GM21825 (cell line): ENCODE measurements at regions not wholly inside any gene's neighbourhood (a gene's known extent, or its start where the extent isn't known, plus 50 kb on each side); places are given as distances from the start of the nearest gene placed in this dataset.

ENCODE experiments used
- ATAC-seq: cut with Tn5 transposase; IDR thresholded peaks from one replicate; pipeline ENCODE4 v1.9.1; 2021; ENCODE audit warnings: mild to moderate bottlenecking, moderate library complexity; ENCODE audit not compliant: unreplicated experiment

DNA sequence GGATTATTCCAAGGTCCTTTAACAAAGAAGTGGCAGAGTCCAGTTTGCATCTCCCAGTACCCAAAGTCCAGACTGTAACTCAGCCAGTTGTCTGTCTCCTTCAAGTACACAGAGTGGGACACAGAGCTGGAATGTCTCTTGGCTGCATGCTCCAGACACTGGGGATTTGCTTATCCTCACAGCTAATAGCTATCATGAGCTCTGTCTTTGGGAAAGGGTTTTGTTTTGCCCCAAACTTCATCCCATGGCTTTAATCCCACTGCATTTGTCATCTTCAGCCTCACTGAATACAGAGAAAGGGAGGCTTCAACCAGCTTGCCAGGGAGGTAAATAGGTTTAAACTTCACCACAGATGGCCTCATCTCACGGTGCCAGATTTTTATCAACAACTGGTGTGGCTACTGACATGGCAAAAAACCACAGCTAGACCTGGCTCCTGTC is 412.2 kb upstream of the SLC24A2 start:
- ATAC-seq = no peak

DNA sequence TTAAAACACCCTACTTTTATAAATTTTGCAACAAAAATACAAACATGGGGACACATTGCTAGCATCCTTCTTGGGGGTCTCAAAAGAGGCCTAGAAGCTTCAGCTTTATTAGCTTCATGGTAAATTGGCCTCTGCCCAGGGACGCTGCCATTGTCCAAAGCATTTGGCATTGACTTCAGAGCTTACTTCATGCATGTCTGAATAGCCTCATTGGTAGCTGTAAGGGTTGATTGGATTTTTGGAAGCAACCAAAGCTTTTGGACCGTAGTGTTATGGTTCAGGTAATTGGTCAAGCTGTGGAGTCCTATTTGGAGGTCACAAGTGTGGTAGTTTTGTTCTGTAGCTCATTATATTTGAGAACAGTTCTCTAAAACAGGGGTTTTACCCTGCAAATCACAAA is 411.7 kb upstream of the SLC24A2 start:
- ATAC-seq = no peak

DNA sequence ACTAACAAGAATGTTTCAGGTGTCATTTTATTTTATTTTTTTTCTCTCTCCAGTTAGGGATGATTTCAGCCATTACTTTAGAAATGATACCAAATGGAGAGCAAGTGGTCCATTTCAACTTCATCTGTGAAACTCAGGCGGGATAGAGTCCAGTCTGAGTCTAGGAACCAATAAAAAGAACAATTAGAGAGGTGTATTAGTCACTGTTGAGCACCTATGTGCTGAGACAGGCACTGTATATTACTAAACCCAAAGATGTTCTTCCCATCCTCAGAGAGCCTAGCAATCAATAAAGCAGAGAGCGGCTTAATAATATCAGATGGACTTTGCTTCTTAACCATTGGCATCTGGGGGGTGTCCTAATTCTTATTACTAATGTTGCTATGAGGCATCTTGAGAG is 410.3 kb upstream of the SLC24A2 start:
- no peak for ATAC-seq

DNA sequence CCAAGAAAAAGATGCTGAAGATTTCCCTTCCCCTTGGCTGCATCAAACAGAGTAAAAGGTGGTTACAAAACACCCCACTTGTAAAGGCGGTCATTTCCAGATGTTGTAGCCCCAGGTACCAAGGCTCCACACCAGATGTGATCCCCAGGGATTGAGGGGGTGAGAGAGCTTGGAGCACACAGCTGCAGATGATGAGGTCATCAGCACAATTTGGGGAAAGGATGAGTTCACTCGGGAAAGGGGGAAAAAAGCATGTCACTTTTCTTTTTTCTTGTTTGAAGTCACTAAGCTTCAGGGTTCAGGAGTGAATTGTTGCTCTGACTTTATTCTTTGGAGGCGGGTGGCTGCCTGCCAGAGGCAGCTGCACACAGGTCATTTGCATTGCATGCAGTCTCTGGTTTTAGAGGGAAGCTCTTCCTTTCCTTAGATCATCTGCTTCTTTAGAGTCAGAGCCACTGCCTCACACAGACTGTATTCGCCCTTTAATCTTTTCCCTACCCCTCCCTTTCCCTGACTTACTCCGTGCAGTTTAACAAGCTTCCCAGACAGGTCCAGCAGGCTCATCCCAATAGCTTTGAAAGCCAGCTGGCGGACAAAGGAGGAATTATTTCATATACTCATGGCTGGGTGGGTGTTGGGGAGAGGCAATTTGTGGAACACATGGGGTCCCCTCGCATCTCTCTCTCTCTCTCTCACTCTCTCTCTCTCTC is 409.3 kb upstream of the SLC24A2 start:
- no peak for ATAC-seq

DNA sequence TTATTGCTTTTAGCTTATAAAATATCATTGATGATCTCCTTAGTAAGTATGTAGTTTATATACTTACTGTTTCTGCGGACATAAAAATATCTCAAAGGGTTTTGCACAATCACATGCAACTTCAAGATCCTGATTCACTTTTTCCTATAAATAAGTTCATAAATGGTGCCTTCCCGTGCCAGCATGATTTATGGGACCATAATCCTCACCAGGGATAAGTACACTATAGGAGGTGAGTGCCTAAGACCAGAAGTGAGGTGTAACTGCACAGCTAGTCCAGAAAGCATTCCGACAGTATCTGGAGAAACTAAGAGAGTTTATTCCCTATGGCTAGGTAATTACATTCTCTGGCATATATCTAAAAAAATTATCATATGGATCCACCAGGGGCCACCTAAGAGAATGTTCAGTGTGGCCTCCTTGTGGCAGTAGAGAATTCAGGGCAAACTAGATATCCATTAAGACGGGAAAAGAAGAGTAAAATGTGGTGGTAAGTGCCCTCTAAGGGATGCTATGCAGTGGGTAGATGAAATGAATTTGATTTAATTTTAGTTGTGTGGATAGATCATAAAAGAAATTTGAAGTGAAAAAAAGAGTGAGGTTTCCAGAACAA is 402.5 kb upstream of the SLC24A2 start:
- no peak for ATAC-seq

DNA sequence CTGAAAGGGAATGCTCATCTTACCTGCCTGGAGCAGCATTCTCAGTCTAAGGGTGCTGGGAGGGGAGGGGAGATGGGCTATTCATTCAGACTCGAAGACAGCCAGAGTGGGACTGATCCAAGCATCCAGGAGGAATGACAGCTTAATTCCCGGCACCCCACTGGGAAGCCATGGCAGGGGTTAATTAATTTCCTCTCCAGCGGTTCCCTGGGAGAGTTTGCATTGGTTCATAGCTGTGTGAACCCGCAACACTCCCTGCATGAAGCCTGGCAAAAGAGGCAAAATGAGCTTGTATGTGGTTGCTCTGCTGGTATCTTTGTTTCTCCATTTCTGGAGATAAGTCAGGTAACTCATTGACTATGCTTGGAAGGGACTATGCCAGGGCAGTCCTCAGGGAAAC is 401.0 kb upstream of the SLC24A2 start:
- ATAC-seq = no peak

DNA sequence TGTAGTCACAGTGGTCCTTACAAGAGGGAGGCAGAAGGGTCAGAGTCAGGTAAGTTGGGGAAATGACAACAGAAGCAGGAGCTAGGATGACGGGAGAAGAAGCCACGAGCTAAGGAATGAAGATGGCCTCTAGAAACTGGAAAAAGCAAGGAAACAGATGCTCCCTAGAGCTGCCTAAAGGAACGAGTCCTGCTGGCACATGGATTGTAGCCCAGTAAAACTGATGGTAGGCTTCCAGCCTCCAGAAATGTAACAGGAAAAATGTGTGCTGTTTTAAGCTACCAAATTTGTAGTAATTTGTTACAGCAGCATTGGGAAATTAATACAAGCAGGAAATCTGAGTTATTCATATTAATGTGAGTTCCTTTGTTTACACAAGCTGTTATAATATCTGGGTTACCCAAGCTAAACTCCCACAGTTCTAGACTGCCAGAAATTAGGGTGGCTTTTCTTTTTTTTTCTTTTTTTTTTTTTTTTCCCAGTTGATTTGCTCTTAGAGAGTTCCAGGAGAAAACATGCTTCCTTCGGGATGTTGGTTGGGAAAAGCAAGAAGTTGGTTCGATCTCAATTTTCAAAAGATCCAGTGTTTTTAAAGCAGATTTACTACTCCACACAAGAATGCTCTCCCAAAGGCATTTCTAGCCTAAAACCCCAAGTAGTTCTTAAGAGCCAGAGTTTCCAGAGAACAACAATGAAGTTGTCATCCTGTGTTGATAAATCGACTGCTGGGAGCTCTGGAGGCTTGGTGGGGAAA is 400.0 kb upstream of the SLC24A2 start:
- ATAC-seq = no peak

DNA sequence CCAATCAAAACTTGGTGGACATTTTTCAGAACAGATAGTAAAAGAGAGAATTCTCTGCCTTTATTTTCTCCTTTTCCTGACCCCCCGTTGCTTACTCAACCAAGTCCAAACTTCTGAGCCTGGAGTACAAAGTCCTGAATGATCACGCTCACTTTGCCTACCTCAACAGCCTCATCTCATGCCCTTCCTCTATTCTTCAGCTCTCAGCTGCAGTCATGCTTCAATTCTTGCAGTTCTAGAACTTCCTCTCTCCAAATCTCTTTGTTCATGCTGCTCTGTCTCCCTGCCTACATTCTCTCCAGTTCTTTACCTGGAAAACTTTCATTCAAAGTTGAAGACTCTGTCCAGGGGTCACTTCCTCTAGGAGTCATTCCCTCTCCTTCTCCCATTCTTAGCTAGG is 398.5 kb upstream of the SLC24A2 start:
- ATAC-seq = no peak

DNA sequence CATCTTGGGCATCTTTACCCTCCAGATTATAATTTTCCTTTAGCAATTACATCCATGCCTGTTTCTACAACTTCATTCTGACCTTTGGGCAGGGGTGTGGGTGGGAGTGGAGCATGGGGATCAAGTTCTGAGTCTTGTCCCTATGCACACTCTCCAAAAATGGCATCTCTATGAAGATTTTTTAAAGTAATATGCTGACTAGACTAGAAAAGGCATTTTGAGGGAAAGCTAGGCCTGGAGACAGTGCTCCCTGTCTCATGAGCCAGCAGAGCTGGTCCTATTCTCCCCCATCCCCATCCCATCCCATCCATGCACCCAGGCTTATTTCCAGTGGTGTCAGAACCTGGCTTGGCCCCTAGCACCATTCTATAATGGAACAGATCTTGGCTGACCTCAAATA is 398.0 kb upstream of the SLC24A2 start:
- no peak for ATAC-seq

DNA sequence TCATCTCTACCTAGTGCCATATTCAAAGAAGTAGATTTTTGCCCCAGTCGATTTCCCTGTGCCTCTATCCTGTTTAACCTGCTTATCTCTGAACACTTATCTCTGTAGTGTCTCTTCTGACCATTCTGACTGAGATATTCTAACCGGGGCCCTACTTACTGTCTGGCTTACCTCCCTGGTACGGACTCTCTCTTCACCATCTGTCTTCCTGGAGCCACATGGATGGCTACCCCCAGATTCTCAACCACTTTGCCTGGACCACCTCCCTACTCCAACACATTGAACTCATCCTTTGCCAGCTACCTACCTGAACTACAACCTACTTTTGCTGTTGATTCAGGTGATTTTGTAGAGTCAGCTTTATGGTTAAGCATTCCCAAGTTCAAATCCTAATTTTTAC is 397.4 kb upstream of the SLC24A2 start:
- ATAC-seq = no peak

DNA sequence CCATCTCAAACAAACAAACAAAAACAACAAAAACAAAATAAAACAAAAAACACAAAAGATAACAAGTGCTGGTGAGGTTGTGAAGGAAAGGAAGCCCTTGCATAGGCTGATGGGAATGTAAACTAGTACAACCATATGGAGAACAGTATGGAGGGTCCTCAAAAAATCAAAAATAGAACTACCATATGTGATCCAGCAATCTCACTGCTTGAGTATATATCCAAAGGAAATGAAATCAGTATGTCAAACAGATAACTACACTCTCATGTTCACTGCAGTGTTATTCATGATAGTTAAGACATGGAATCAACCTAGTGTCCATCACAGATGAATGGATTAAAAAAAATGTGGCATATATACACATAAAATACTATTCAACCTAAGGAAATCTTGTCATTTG is 395.7 kb upstream of the SLC24A2 start:
- no peak for ATAC-seq

DNA sequence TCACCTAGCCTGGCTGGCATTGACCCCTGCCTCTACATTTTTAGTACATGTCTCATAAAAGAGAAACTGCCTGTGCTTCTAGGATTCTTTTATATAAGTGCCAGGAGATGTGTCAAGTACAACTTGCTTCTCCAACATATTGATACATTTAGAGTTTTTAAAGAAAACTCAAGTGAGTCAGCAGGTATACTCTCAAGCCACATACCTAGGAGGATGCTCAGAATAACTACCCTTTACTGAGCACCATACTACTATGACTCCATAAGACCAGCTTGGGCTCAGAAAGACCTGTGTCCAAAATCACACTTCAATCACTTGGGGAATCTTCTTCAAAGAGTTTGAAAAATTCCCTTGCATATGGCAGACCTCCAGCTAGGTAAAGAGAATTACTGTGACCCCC is 389.8 kb upstream of the SLC24A2 start:
- ATAC-seq = no peak

DNA sequence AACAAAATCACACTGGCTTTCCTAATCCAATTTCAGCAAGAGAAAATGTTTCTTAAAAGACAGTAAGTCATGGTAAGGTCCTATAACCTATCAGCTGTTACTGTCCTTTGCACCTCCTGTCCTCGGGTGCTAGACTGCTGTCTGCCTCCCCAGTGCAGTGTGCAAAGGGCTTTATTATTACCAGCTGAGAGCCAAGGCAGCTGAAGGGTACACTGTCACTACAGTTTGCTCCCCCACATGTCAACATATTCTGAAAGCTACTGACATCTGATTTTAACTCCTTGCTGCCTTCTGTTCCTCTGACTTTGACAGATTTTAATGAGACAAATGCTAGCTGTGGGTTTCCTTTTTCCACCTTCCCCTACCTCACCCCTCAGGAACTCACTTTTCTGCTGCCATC is 389.4 kb upstream of the SLC24A2 start:
- no peak for ATAC-seq

DNA sequence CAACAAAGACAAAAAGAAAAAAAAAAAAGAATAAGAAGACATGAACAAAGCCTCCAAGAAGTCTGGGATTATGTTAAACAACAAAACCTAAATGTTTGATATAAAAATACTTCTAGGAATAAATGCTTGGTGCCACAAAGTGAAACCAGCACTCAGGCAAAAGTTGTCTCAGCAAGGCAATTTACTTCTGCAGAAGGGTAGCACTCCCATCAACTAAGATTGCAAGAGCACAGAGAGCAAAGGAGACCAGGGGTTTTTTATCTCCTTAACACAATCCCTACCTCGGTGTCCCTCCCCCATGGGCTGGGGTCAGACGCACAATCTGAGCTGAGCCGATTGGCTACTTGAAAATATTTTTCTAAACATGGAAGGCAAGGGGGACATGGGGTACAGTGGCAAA is 381.3 kb upstream of the SLC24A2 start:
- no peak for ATAC-seq

DNA sequence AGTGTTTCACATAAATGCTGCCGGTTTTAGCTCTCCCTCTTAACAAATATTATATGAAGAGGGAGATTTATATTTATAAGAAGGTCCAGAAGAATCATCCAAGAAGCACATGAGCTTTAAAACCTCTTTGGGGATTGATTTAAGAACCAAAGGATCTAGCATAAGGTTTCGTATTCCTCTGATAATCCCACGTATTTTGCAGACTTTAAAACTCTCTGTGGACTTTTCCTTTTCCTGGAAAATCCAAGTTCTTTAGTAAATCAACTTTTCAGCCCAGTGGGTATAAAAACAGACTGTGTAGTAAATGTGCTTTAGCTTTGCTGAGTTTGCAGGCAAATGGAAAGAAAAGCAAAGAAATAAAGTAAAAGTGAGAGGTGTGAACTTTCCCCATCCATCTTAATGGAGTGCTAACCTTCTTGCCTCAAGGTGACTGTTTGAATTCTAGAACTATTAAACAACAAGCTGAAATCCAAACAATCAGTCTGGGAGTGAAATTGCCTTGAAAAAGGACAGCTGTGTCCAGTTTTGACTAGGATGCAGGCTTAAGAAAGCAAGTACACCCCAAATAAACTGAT is 363.4 kb upstream of the SLC24A2 start:
- no peak for ATAC-seq

DNA sequence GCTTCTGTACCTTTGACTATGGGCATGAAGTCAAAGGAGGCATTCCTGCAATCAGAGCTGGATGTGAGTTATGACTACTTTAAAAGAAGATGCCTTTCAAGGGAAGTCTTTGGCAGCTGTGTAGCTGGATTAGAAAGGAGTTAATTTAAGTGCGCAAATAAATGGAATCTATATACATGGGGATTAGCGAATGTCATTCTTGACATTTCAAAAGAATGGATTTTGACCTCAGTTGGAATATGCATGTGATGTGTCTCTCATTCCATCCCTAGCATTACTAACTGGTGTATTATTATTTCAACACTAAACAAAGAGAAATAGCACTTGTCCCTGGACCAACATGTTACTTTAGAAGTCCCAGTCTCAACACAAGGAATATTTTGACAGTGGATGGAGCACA is 359.6 kb upstream of the SLC24A2 start:
- ATAC-seq = no peak

DNA sequence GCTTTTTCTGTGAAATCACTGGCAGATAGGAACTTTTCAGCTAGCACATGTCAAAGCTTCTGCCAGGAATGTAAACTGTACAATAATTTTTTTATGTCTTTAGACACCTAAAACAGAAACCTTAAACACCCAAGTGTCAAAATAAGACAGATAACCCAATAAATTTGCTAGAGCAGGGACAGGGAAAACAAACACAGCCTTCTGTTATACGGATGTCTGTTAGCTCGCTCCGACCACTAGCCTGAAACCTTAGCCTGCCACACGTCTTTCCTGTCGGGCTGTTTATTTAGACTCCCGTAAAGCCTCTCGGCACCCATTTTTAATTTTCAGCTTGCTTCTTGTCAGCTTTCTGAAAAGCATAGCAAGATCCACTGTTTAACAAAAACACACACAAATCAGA is 355.4 kb upstream of the SLC24A2 start:
- ATAC-seq = no peak

DNA sequence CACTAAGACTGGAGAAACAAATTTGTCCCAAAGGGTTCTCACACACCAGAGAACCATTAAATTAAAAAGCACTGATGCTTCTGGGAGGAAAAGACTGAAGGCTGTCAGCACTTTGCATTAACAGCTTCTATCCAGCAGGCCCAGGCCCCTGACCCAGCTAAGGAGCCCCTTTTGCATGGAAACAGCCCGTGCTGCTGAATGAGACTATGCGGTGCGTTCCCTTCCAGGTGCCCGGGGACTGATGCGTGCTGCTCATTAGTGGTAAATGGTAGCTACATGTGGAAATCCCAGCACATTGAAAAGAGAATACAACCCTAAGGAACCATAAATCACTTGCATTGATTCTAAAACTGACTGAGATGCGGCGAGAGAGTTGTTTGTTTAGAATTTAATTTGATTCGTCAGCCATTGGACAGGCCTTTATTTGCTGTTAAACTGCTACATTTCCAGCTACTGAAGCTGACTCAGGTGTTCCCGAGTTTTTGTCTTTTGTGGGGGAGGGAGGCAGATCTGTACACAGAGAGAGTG is 351.0 kb upstream of the SLC24A2 start:
- no peak for ATAC-seq

DNA sequence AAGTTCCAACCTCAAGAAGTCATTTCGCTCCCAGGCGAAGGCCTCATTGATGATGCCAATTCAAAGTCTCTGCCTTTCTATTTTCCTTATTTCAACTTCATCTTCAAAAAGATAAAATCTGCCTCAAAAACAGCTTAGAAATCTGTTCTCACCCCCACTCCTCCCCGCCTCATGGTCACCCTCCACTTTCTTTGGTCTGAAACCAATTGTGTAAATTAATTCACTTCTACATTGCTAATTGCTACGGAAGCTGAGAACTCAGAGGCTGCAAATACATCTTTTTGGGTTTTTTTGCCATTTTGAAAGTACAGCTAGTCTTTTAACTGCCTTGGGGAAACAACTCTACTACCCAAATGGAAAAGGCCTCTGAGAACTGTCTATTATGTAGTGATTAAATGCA is 350.0 kb upstream of the SLC24A2 start:
- no peak for ATAC-seq

DNA sequence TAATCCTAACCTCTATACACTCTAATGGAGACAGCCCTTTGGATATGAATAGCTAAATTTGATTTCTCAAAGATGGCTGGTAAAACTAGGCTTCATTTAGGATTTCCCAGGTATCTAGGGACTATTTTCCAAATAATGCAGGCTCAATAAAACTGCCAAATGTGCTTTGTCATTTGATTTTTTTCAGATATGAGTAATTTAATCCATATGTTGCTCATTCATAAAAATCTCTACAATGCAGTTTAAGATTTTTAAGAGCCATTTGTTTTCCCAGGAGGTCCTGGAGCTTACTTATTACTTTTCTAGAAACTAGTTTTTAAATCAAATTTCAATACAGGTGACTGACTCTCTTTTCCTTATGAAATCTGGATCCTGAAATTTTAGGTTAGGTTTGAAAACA is 349.3 kb upstream of the SLC24A2 start:
- no peak for ATAC-seq

DNA sequence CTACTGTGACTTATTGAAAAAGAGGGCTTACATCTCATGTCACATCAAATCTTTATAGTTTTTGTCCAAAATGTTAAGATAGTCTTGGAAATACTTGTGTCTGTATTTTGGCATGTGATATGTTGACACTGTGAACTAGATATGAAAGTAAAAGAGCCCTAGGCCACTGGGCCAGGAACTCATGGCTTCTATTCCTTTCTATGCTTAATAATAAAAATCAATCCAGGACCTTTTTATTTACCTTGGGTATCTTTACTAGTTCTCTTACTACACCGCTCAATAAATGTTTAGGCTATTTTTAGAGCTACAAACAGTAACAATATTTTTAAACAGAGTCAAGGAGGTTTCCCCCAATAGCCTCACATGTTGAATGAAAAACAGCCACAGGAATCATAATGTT is 348.6 kb upstream of the SLC24A2 start:
- no peak for ATAC-seq
